22Rv1 (cell line): ENCODE measurements at regions not wholly inside any gene's neighbourhood (a gene's known extent, or its start where the extent isn't known, plus 50 kb on each side); places are given as distances from the start of the nearest gene placed in this dataset.

ENCODE experiments used
- ZFX ChIP-seq: fragments of 450-650 bp; IDR thresholded peaks from 2 replicates; pipeline ENCODE4 v1.6.1; 2017; ENCODE audit warnings: antibody characterized with exemption, borderline replicate concordance
- TF ChIP-seq, protein P1 (sequence below): fragments of 450-650 bp; IDR thresholded peaks from 2 replicates; pipeline ENCODE4 v1.5.1; 2017; ENCODE audit warnings: mild to moderate bottlenecking

DNA sequence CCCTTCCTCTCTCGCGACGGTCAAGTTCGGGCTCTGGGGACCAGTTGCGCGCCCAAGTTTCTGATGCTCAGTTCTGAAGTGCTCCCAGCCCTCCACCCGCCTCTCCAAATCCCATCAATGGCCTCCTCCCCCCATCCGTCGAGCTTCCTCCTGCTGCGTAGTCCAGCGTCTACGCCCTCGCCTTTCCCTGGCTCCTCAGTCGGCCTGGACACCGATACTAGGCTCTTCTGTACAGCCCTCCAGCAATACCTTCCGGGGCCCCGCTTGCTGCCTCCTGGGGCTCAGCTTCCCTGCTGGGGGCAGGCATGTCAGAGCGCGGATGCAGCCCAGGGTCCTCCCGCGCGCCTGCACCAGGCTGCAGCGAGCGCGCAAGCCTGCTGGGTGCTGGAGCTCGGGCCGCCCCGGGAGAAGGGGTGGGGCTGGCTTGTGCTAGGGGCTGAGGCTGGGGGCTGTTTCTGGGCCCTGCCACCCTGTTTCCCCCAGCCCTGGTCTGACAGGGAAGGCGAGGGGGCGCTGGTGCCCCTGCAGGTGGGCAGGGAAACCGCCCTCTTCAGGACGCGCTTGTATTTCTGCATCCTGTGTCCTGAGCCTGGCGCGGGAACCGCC lies 353.3 kb upstream of the SUCLG2 start:
- TF ChIP-seq, protein P1, sequence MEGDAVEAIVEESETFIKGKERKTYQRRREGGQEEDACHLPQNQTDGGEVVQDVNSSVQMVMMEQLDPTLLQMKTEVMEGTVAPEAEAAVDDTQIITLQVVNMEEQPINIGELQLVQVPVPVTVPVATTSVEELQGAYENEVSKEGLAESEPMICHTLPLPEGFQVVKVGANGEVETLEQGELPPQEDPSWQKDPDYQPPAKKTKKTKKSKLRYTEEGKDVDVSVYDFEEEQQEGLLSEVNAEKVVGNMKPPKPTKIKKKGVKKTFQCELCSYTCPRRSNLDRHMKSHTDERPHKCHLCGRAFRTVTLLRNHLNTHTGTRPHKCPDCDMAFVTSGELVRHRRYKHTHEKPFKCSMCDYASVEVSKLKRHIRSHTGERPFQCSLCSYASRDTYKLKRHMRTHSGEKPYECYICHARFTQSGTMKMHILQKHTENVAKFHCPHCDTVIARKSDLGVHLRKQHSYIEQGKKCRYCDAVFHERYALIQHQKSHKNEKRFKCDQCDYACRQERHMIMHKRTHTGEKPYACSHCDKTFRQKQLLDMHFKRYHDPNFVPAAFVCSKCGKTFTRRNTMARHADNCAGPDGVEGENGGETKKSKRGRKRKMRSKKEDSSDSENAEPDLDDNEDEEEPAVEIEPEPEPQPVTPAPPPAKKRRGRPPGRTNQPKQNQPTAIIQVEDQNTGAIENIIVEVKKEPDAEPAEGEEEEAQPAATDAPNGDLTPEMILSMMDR = peak; percentile 57
- no peak for TF ChIP-seq ZFX
